H1 (cell line): ENCODE measurements at regions not wholly inside any gene's neighbourhood (a gene's known extent, or its start where the extent isn't known, plus 50 kb on each side); places are given as distances from the start of the nearest gene placed in this dataset.

Experiments
- ATF2 ChIP-seq: IDR thresholded peaks from 2 replicates; pipeline ENCODE4 v1.6.1; 2012; ENCODE audit warnings: low read length, inconsistent platforms
- BCL11A ChIP-seq, 2 experiments: IDR thresholded peaks; one replicate each; pipeline ENCODE4 v1.6.1; 2011; ENCODE audit warnings: low read depth in 2 of 2, low read length in 2 of 2, mild to moderate bottlenecking in 2 of 2
- PHF8 ChIP-seq: fragments of 200-600 bp; sonication (generic); conservative IDR thresholded peaks from 2 replicates; pipeline ENCODE4 v1.7.1; 2012; ENCODE audit warnings: low read depth, mild to moderate bottlenecking, inconsistent platforms, low read length, moderate library complexity

GRCh38 chr2:138445227-138445626, 56.3 kb upstream of the SPOPL start (continued):
- TF ChIP-seq PHF8 = no peak
- no peak for TF ChIP-seq BCL11A (IDR thresholded peaks at IDR 0.05; ENCODE audit: low read depth in 2 of 2, low read length in 2 of 2)
- TF ChIP-seq ATF2 = no peak
- TF ChIP-seq, all 59 proteins: peak for 0
